GM18951 (cell line): ENCODE measurements at regions not wholly inside any gene's neighbourhood (a gene's known extent, or its start where the extent isn't known, plus 50 kb on each side); places are given as distances from the start of the nearest gene placed in this dataset.

Experiments used
- POLR2A ChIP-seq: IDR thresholded peaks from 4 replicates; pipeline ENCODE4 v1.6.1; 2011; ENCODE audit warnings: mild to moderate bottlenecking; ENCODE audit not compliant: insufficient read length, insufficient read depth; ENCODE audit errors: extremely low read depth
- in situ Hi-C: fragments of 300-500 bp; cut with MboI; formaldehyde crosslinking; loops from one replicate; pipeline ENCODE4 v1.12.0; 2022; ENCODE audit warnings: low sequenced_read_pairs, mixed read lengths, inconsistent platforms; ENCODE audit not compliant: unreplicated experiment

DNA sequence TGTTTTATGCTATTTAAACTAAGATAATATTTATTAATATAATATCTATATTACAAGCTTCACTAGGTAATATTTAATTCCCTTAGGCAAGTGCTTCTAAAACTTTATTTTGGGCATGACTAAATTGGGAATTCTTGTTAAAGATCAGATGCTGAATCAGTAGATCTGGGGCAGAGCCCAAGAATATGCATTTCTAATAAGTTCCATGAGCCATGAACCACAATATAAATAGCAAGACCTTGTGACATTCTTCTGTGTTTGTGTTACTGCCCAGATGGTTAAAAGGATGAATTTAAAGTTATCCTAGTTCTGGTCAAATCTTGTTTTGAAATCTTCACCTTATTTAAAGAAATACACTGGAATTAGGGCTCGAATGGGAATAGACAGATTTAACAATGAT is 258.4 kb upstream of the CACNA2D1 start:
- no peak for TF ChIP-seq POLR2A
- in situ Hi-C loops = no loop called here

DNA sequence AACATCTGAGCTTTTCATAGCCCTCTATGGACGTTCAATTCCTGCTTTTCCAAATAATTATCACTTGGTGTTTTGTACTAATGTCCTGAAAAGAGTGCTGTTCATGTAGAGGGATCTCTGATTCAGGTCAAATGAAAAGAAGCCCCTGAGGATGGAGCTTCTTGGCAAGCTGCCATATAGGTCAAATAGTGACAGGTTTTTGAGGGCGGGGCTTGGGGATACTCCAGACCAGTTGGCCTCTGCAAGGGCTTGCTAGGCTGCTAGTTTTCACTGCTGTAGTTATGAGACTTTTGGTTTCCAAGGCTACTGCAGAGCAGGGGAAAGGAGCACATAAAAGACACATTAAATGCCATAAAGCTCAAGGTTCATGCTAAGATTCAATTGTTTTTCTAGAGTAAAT is 257.2 kb upstream of the CACNA2D1 start:
- in situ Hi-C loops = no loop called here

DNA sequence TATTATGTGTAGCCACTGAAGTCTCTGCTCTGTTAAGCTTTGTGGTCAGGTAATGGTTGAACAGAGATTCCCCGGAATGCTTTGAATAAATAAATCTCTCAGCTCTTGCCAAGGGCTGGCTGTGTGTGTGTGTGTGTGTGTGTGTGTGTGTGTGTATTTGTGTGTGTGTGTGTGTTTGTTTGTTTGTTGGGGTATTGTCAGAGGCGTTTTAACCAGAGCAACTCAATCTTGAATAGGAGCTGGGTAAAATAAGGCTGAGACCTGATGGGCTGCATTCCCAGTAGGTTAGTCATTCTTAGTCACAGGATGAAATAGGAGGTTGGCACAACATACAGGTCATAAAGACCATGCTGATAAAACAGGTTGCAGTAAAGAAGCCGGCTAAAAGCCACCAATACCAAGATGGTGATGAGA is 256.2 kb upstream of the CACNA2D1 start:
- TF ChIP-seq POLR2A = no peak
- in situ Hi-C loops = no loop called here

More for the DNA sequence above, 257.2 kb upstream of the CACNA2D1 start:
- no peak for TF ChIP-seq POLR2A

DNA sequence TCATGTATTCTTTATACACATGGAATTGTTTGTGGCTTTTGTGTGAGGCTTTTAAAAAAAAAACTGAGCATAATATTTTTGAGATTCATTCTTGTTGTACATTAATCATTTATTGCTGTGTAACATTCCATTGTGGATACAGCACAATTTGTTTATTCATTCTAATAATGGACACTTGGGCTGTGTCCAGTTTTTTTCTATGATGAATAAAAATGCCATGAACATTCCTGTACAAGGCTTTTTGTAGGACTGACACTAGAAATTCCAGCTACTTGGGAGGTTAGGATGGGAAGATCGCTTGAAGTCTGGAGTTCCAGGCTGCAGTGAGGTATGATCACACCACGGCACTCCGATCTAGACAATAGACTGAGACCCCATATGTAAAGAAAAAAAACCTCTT is 254.3 kb upstream of the CACNA2D1 start:
- TF ChIP-seq POLR2A = no peak

GRCh38 chr7:82696631-82697030 is 253.1 kb upstream of the CACNA2D1 start:
- in situ Hi-C loops = no loop called here
- no peak for TF ChIP-seq POLR2A

More for the DNA sequence above, 254.3 kb upstream of the CACNA2D1 start:
- in situ Hi-C loops = no loop called here

DNA sequence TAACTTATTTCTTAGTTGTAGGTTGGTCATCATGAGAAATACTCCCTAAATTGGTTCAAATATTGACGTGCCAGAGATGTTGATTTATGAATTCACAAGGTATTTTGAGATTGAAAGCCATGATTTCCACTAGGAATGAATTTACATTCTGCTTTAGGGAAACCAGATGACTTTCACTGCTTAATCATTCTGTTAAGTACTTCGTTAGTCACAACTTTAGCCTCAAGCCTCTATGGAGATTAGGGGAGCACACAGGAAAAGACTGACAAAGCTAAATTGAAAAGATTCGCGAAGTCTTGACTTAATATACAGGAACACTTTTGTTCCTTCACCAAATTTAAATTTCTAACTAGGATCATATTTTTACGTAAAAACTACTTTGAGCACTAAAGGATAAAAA is 250.4 kb upstream of the CACNA2D1 start:
- in situ Hi-C loops = no loop called here
- no peak for TF ChIP-seq POLR2A

- TF ChIP-seq POLR2A = no peak
- in situ Hi-C loops = no loop called here
These were observed 247.4 kb upstream of the CACNA2D1 start for GRCh38 chr7:82690929-82691328.

- TF ChIP-seq POLR2A = no peak
- in situ Hi-C loops = no loop called here
These were observed 241.6 kb upstream of the CACNA2D1 start for GRCh38 chr7:82685214-82685613.

GRCh38 chr7:82678716-82679115 is 235.1 kb upstream of the CACNA2D1 start:
- TF ChIP-seq POLR2A = no peak
- in situ Hi-C loops = no loop called here

DNA sequence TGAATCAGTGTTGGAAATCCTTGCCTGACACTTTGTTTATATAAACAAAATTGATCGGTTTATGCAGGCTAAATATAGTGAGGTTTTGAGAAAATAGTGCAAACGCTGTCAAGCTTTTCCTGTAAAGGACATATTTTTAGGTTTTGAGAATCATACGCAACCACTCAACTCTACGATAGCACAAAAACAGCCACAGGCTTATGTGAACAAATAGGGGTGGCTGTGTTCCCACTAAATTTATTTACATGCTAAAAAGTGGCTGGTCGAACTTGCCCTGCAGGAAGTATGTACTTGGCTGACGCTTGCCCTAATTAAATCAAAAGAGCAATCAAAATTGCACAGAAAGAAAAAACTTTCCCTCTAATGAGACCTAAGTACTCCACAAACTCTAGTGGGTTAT is 234.7 kb upstream of the CACNA2D1 start:
- in situ Hi-C loops = no loop called here

DNA sequence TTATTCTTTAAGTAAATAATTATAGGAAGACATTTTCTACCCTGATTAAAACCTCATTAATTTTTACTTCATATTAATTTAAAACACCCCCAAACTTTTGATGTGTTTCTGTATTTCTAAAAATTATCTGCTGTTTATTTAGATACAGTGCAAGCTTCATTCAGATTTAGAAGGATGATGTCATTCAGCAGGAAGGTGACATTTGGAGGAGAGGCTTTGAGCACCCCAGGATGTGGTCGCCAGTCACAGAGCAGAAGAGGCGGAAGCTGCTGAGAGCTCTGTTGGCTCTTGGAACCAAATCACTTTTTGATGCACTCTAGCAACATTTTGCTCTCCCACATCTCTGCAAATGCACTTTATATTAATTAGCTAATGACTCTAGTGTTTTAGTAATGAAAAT is 233.9 kb upstream of the CACNA2D1 start:
- in situ Hi-C loops = no loop called here
- TF ChIP-seq POLR2A = no peak

More for the DNA sequence above, 234.7 kb upstream of the CACNA2D1 start:
- no peak for TF ChIP-seq POLR2A

DNA sequence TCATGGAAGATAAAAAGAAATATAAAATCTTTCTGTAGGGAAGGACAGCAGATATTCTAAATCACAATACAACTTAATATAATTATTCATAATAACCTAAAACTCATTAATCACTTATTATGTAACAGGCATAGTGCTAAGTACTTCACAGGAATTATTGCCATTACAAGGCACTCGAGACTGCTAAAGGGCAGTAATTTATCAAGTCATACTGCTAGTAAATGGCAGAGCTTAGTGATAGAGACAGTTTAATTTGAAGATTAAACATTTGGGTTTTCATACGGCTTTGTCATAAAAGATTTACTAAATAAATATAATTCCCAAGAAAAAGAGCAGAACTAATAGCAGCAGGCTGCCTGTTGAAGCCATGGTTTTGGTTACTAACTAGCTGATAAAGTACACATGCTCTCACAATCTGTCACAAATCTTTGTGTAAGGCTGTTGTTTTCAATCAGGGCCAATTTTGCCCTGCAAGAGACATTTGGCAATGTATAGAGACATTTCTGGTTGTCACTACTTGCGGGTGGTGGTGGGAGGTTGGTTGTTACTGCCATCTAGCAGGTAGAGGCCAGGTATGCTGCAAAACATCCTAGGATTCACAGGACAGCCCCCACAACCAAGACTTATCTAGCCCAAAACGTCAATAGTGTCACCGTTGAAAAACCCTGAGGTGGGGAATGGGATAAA is 233.3 kb upstream of the CACNA2D1 start:
- in situ Hi-C loops = no loop called here
- no peak for TF ChIP-seq POLR2A

DNA sequence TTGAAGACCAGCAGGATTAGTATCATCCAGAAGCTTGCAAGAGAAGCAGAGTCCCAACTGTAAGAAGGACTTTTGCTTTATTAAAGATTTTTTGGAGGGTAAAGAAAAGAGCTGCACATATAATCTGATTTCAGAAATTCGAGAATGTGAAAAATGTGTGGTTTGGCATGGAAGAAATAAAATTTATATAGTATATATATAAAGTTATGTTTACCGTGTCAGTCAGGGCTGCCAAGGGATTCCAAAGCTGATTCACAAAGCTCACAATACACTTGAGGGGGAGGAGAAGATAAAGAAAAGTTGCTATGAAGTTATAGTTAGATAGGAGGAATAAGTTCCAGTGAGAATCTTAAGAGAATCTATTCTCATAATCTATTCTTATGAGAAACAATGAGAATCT is 231.8 kb upstream of the CACNA2D1 start:
- in situ Hi-C loops = no loop called here
- no peak for TF ChIP-seq POLR2A

DNA sequence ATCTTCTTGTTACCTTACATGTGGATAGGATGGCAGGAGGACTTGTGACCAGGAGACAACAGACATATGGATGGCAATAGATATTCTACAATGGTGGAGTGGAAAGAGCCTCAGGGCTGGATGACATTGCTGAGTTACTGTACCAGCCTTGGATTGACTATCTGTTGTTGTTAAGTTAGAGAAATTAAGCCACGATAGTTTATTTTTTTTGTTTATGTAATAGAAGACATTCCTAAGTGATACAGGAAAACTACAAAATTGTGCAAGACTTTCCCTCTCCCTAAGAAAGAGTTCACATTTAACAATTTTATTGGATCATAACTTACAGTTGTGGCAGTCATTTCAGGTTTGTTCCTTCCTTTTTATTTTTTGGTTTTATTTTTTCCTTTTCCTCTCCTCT is 230.7 kb upstream of the CACNA2D1 start:
- in situ Hi-C loops = no loop called here
- no peak for TF ChIP-seq POLR2A

DNA sequence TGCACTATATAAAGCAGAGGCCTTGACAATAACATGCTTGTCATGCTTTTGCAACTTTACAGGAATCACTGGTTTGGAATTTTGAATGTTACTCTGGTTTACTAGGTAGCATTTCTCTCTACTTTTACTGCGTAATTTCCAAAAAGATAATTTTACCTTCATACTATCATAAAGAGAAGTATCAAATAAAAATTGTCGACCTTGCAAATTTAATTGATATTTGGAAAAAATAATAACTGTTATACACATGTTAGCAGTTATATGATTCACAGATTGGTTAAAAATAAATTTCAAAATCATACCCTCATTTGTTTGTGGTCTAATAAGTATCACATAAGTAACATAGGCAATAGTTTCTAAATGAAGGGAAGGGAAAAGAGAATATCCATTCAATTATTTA is 228.5 kb upstream of the CACNA2D1 start:
- in situ Hi-C loops = no loop called here
- no peak for TF ChIP-seq POLR2A
